H1 (cell line): ENCODE measurements at regions not wholly inside any gene's neighbourhood (a gene's known extent, or its start where the extent isn't known, plus 50 kb on each side); places are given as distances from the start of the nearest gene placed in this dataset.

Source experiments
- CEBPB ChIP-seq: IDR thresholded peaks from 2 replicates; pipeline ENCODE4 v1.6.1; 2012; ENCODE audit warnings: low read depth, low read length
- EGR1 ChIP-seq: IDR thresholded peaks from 2 replicates; pipeline ENCODE4 v1.6.1; 2011; ENCODE audit warnings: low read depth, low read length, borderline replicate concordance
- GABPA ChIP-seq: IDR thresholded peaks from 2 replicates; pipeline ENCODE4 v1.6.1; 2011; ENCODE audit warnings: mild to moderate bottlenecking, low read length, moderate library complexity, borderline replicate concordance; ENCODE audit not compliant: insufficient read depth
- TAF7 ChIP-seq: optimal IDR thresholded peaks from 2 replicates; pipeline ENCODE3; 2011; ENCODE audit warnings: low read depth, mild to moderate bottlenecking, inconsistent platforms, low read length, moderate library complexity, borderline replicate concordance
- TF ChIP-seq, protein P1 (sequence below): fragments of 300-600 bp; sonication (generic); IDR thresholded peaks from 2 replicates; pipeline ENCODE4 v1.7.1; 2012; ENCODE audit warnings: low read length, moderate library complexity, mild to moderate bottlenecking, inconsistent platforms; ENCODE audit not compliant: insufficient replicate concordance
- TF ChIP-seq, protein P2 (sequence below): IDR thresholded peaks from 2 replicates; pipeline ENCODE4 v1.6.1; 2011; ENCODE audit warnings: low read length, improper control_type of control experiment

DNA sequence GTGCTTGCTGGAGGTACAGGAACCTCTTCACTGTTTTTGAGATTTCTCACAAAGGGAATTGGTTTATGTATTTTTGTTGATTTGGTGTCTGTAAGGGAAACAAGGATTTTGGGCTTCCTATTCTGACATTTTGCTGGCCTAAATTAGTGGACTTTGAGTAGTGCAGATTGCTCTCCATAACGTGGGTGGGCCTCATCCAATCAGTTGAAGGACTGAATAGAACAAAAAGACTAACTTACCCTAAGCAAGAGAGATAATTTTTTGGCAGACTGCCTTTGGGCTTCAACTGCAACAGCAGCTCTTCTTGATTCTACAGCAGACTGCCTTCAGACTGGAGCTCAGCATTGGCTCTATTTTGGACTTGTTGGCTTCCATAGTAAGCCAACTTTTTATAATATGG, 93.2 kb downstream of the MSX2 start (continued):
- TF ChIP-seq, protein P1, sequence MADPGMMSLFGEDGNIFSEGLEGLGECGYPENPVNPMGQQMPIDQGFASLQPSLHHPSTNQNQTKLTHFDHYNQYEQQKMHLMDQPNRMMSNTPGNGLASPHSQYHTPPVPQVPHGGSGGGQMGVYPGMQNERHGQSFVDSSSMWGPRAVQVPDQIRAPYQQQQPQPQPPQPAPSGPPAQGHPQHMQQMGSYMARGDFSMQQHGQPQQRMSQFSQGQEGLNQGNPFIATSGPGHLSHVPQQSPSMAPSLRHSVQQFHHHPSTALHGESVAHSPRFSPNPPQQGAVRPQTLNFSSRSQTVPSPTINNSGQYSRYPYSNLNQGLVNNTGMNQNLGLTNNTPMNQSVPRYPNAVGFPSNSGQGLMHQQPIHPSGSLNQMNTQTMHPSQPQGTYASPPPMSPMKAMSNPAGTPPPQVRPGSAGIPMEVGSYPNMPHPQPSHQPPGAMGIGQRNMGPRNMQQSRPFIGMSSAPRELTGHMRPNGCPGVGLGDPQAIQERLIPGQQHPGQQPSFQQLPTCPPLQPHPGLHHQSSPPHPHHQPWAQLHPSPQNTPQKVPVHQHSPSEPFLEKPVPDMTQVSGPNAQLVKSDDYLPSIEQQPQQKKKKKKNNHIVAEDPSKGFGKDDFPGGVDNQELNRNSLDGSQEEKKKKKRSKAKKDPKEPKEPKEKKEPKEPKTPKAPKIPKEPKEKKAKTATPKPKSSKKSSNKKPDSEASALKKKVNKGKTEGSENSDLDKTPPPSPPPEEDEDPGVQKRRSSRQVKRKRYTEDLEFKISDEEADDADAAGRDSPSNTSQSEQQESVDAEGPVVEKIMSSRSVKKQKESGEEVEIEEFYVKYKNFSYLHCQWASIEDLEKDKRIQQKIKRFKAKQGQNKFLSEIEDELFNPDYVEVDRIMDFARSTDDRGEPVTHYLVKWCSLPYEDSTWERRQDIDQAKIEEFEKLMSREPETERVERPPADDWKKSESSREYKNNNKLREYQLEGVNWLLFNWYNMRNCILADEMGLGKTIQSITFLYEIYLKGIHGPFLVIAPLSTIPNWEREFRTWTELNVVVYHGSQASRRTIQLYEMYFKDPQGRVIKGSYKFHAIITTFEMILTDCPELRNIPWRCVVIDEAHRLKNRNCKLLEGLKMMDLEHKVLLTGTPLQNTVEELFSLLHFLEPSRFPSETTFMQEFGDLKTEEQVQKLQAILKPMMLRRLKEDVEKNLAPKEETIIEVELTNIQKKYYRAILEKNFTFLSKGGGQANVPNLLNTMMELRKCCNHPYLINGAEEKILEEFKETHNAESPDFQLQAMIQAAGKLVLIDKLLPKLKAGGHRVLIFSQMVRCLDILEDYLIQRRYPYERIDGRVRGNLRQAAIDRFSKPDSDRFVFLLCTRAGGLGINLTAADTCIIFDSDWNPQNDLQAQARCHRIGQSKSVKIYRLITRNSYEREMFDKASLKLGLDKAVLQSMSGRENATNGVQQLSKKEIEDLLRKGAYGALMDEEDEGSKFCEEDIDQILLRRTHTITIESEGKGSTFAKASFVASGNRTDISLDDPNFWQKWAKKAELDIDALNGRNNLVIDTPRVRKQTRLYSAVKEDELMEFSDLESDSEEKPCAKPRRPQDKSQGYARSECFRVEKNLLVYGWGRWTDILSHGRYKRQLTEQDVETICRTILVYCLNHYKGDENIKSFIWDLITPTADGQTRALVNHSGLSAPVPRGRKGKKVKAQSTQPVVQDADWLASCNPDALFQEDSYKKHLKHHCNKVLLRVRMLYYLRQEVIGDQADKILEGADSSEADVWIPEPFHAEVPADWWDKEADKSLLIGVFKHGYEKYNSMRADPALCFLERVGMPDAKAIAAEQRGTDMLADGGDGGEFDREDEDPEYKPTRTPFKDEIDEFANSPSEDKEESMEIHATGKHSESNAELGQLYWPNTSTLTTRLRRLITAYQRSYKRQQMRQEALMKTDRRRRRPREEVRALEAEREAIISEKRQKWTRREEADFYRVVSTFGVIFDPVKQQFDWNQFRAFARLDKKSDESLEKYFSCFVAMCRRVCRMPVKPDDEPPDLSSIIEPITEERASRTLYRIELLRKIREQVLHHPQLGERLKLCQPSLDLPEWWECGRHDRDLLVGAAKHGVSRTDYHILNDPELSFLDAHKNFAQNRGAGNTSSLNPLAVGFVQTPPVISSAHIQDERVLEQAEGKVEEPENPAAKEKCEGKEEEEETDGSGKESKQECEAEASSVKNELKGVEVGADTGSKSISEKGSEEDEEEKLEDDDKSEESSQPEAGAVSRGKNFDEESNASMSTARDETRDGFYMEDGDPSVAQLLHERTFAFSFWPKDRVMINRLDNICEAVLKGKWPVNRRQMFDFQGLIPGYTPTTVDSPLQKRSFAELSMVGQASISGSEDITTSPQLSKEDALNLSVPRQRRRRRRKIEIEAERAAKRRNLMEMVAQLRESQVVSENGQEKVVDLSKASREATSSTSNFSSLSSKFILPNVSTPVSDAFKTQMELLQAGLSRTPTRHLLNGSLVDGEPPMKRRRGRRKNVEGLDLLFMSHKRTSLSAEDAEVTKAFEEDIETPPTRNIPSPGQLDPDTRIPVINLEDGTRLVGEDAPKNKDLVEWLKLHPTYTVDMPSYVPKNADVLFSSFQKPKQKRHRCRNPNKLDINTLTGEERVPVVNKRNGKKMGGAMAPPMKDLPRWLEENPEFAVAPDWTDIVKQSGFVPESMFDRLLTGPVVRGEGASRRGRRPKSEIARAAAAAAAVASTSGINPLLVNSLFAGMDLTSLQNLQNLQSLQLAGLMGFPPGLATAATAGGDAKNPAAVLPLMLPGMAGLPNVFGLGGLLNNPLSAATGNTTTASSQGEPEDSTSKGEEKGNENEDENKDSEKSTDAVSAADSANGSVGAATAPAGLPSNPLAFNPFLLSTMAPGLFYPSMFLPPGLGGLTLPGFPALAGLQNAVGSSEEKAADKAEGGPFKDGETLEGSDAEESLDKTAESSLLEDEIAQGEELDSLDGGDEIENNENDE = no peak
- TF ChIP-seq, protein P2, sequence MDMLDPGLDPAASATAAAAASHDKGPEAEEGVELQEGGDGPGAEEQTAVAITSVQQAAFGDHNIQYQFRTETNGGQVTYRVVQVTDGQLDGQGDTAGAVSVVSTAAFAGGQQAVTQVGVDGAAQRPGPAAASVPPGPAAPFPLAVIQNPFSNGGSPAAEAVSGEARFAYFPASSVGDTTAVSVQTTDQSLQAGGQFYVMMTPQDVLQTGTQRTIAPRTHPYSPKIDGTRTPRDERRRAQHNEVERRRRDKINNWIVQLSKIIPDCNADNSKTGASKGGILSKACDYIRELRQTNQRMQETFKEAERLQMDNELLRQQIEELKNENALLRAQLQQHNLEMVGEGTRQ = no peak
- TF ChIP-seq TAF7 (no peak), GABPA (no peak), EGR1 (no peak), CEBPB (no peak)
